Cardiac septum (tissue), 1 donor: ENCODE measurements at regions not wholly inside any gene's neighbourhood (a gene's known extent, or its start where the extent isn't known, plus 50 kb on each side); places are given as distances from the start of the nearest gene placed in this dataset.
"Not testable (repeated sequence)": the region's sequence is repeated elsewhere in the genome, so short reads cannot be mapped to it uniquely, and the experiment has no call there.

Experiments
- DNase-seq: peaks from one replicate; pipeline ENCODE4 v3.0.0-alpha.2; 2020; ENCODE audit warnings: low spot score
- intact Hi-C: fragments of 100-400 bp; cut with DNase I; formaldehyde crosslinking; loops from one replicate; pipeline ENCODE4 v1.14.0; 2022
- donor health status: DM: no; HTN: no; CAD: no.

DNA sequence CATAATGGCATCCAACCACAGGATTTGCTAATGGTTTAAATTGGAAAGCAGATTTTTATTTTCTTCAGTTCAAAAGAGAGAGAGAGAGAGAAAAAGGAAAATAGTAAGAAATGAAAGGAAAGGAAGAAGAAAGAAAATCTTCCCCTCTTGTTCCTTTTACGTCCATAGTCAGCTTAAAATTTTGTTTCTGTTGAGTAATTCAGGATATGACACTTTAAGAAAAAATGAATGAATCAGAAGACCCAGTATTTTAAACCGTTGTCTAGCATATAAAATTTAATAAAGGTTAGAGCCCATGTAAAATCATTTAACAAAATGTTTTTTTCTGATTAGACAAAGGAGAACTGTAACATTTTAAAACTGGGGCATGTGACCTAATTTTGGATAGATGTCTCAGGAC lies 391.8 kb upstream of the EPHA5 start:
- intact Hi-C loops, result no loop called here
- no peak for DNase-seq

DNA sequence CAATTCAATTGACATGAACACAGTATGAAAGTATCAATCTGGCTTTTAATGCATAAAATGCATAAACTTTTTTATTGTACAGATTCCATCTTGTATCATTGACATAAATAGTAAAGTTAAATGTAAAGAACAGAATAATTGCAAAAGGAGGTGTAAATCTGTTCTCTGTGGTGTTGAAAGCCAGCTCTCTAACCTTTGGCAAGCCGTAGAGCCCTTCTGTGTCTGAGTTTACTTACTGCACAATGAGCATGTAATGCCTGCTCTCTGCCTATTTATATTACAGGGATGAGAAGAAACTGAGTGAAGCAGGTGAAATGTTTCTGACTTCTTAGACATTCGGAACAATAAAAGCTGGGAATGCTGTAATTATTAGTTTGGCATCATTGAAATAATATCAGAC lies 389.3 kb upstream of the EPHA5 start:
- intact Hi-C loops, result no loop called here
- DNase-seq, result no peak

- intact Hi-C loops, result no loop called here
- no peak for DNase-seq
Observed at GRCh38 chr4:66059136-66059535, 388.8 kb upstream of the EPHA5 start.

- DNase-seq, result no peak
- intact Hi-C loops, result no loop called here
Observed at GRCh38 chr4:66055999-66056398, 385.7 kb upstream of the EPHA5 start.

DNA sequence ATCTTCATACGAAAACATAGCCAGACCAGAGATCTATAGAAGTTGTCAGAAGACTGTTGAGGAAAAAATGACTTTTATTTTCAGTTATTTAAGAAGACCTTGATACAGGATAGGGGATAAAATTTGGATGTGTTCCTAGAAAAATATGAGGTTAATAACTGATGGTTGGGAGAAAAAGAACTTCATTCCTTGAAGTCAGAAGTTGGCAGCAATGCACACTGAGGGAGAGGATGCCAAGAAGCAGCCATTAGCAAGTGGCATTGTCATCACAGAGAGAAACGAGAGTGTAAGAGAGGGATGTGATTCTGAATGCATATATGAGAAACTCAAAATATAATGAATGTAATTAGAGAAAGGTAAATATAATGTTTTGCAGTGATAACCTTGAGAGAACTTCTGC lies 382.1 kb upstream of the EPHA5 start:
- intact Hi-C loops, result no loop called here
- DNase-seq, result no peak

GRCh38 chr4:66048861-66049260 lies 378.6 kb upstream of the EPHA5 start:
- intact Hi-C loops, result no loop called here

DNA sequence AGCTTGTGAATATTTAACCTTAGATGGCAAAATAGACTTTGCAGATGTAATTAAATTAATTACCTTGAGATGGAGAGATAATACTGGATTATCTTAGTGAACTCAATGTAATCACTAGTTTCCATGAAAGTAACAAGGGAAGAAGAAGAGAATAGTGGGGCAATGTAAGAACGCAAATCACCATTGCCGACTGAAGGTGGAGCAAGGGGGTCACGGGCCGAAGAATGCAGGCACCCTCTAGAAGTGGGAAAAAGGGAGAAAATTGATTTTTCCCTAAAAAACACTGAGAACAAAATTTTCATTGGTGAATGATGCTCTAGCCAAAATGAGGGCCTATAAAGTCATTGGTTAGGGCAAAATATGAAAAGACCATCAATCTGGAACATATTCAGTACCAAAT lies 375.6 kb upstream of the EPHA5 start:
- intact Hi-C loops, result no loop called here
- no peak for DNase-seq

More at GRCh38 chr4:66048861-66049260, 378.6 kb upstream of the EPHA5 start:
- no peak for DNase-seq

DNA sequence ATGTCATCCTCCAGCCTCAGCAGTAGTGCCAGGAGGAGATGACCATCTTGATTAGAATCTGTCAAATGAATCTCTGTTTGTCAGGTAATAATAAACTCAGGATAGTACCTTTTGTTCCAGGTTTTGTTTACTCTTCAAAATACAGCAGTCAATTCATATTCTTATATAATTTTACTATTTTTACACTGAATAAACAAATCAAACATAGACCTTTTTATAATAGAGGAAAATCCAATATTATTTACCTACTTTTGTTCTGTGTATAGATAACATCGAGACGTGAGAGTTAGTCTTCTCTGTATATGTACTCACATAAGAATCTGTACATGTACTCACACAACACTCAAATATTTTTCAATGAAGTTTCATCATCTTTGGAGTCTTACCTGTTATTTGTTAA lies 365.4 kb upstream of the EPHA5 start:
- DNase-seq, result no peak
- intact Hi-C loops, result no loop called here

DNA sequence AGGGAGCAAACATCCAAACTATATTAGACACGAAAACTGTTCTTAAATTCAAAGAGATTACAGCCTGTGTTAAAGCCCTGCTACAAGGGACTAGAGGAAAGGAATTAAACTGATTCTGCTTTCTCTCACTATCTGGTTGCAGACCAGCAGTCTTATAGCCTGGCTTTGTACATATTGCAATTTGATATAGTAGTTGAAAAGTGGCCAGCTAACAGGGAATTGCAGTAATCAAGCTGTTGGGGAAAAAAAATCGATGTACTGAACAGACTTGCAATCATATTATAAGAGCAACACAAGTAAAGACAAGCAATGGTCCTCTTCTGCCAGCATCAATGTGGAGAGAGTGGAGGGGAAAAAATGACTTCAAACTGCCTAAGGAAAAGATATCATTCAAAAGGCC lies 364.4 kb upstream of the EPHA5 start:
- no peak for DNase-seq
- intact Hi-C loops, result no loop called here

DNA sequence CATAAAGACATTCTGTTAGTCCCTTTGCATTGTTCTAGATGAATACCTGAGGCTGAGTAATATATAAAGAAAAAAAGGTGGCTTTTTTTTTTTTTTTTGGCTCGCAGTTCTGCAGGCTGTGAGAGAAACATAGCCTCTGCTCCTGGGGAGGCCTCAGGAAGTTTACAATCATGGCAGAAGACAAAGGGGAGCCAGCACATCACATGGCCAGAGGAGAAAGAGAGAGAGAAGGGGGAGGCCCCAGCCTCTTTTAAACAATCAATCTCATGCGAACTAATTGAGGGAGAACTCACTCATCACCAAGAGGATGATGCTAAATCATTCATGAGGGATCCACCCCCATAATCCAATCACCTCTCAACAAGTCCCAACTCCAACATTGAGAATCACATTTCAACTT lies 364.0 kb upstream of the EPHA5 start:
- DNase-seq, result no peak
- intact Hi-C loops, result no loop called here

DNA sequence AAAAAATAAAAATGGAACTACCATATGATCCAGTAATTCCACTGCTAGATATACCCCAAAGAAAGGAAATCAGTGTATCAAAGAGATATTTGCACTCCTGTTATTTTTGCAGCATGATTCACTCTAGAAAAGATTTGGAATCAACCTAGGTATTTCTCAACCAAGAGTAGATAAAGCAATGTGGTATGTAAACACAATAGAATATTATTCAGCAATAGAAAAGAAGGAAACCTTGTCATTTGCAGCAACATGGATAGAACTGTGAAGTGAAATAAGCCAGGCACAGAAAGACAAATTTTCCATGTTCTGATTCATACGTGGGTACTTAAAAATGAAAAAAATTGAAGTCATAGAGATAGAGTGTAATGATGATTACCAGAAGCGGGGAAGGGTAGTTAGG lies 362.3 kb upstream of the EPHA5 start:
- intact Hi-C loops, result no loop called here
- no peak for DNase-seq

GRCh38 chr4:66028668-66029067 lies 358.4 kb upstream of the EPHA5 start:
- intact Hi-C loops, result no loop called here
- no peak for DNase-seq

DNA sequence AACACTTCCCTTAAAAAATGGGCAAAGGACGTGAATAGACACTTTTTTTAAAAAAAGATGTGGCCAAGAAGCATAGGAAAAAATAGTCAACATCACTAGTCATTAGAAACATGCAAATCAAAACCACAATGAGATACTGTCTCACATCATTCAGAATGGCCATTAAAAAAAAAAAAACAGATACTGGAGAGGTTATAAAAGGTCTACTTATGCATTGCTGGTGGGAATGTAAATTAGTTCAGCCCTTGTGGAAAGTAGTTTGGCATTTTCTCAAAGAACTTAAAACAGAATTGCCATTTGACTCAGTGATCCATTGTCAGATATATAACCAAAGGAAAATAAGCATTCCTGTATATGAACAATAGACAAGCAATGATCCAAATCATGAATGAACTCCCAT lies 352.8 kb upstream of the EPHA5 start:
- intact Hi-C loops, result no loop called here
- no peak for DNase-seq

DNA sequence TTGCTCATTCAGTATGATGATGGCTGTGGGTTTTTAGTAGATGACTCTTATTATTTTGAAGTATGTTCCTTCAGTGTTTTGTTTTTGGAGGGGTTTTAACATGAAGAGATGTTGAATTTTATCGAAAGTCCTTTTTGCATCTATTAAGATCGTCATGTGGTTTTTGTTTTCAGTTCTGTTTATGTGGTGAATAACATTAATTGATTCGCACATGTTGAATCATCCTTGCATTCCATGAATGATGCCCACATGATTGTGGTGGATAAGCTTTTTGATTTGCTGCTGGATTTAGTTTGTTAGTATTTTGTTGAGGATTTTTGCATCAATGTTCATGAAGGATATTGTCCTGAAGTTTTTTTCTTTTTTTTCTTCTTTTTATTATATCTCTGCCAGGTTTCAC lies 347.4 kb upstream of the EPHA5 start:
- DNase-seq, result no peak
- intact Hi-C loops, result no loop called here

- DNase-seq, result no peak
- intact Hi-C loops, result no loop called here
Observed at GRCh38 chr4:66016240-66016639, 346.0 kb upstream of the EPHA5 start.

DNA sequence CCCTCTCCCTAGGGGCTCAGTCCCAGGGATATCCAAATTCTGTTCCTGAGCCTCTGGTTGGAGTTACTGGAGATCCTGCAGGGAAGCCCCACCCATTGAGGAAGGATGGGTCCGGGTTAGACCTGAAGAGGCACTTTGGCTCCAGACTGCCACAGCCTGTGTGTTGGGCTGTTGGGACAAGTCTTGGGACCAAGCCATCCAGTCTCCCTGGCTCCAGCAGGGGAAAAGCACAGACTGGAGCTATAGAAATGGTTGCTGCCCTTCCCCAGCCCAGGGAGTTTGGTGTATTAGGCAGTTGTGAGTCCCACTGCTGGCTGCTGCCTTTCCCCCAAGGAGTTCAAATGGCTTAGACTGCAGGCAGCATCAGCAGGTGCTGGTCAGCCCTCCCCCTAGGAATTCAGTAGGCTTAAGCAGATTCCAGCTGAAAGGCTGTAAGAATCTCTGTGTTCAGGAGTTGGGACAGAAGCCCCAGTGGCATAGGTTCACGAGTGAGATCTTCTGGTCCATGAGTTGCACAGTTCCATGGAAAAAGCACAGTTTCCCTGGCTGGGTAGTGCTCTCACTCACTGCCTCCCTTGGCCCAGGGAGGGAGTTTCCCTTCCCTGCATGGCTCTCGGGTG lies 344.0 kb upstream of the EPHA5 start:
- intact Hi-C loops, result no loop called here
- no peak for DNase-seq

DNA sequence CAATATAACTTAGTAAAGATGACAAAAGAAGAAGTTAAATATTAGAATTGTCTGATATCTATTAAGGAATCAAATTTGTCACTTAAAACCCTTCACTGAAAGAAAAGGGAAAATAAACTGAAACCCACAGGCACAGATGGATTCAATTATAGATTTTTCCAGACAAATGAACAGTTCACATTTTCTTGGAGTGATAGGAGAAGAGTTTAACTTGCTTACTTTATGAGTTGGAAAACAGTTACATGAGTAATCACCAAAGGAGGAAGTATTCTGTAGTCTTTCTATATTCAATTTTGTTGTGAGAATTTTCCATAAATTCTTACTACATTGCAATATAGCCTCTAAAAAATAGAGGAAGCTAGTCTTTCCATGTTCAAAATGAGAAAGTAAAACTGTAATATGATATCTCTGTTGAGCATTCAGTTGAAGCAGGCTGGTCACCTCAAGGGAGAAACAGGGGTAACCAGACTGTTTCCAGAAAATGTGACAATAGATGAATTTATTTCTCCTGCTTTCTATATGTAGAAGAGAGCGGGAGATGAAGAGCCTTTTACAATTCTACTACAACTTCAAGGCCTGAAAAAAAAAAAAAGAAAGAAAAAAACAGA lies 330.3 kb upstream of the EPHA5 start:
- intact Hi-C loops, result no loop called here
- DNase-seq, result no peak

GRCh38 chr4:65999518-65999871 lies 329.2 kb upstream of the EPHA5 start:
- intact Hi-C loops, result no loop called here

GRCh38 chr4:65998807-65999517 lies 328.7 kb upstream of the EPHA5 start:
- intact Hi-C loops, DNase-seq: not testable (repeated sequence)

More at GRCh38 chr4:65999518-65999871, 329.2 kb upstream of the EPHA5 start:
- DNase-seq, result no peak

GRCh38 chr4:65983061-65983460 lies 312.8 kb upstream of the EPHA5 start:
- intact Hi-C loops, result no loop called here
- DNase-seq, result no peak

DNA sequence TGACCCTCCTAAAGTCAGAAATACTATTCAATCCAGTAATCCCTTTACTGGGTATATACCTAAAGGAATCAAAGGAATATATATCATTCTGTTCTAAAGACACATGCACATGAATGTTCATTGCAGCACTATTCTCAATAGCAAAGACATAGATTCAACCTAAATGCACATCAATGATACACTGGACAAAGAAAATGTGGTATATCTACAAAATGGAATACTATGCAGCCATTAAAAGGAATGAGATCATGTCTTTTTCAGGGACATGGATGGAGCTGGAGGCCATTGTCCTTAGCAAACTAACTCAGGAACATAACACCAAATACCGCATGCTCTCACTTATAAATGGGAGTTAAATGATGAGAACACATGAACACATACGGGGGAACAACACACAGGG lies 306.0 kb upstream of the EPHA5 start:
- DNase-seq, result no peak
- intact Hi-C loops, result no loop called here
